ENCODE measurements at regions not wholly inside any gene's neighbourhood (a gene's known extent, or its start where the extent isn't known, plus 50 kb on each side); places are given as distances from the start of the nearest gene placed in this dataset.

- no peak for TF ChIP-seq YY1 (IDR thresholded peaks at IDR 0.05)
- no peak for TF ChIP-seq HNF4A (conservative IDR thresholded peaks at IDR 0.05)
- TF ChIP-seq EGR1 (IDR thresholded peaks at IDR 0.05; ENCODE audit: low read depth in 2 of 2) = no peak
- TF ChIP-seq HNF4G (IDR thresholded peaks at IDR 0.05) = no peak
- no peak for TF ChIP-seq RAD21 (IDR thresholded peaks at IDR 0.05)
- TF ChIP-seq REST (IDR thresholded peaks at IDR 0.05) = no peak
- Histone ChIP-seq H3K27me3 (ENCODE audit: control insufficient read depth in 4 of 4, insufficient read depth in 4 of 4, low read length in 3 of 4) (peaks cover 0 to 3% (median 0%) of the 10 kb centered on the region in 4 donors), H3K9ac (ENCODE audit: low read depth in 1 of 2, low read length in 2 of 2) (no peak overlapping the region), H3K27ac (ENCODE audit: low read depth in 1 of 2, low read length in 2 of 2) (no peak overlapping the region), H3K4me1 (ENCODE audit: control insufficient read depth in 4 of 4, insufficient read depth in 4 of 4, low read length in 3 of 4) (no peaks in the 10 kb centered on the region), H3K9me3 (ENCODE audit: control insufficient read depth in 4 of 4, low read length in 3 of 4) (no peaks in the 10 kb centered on the region), H3K36me3 (ENCODE audit: control insufficient read depth in 4 of 4, insufficient read depth in 3 of 4, low read depth in 1 of 4, low read length in 3 of 4) (no peaks in the 10 kb centered on the region), H3K4me3 (ENCODE audit: low read depth in 1 of 3, low read length in 3 of 3) (no peak overlapping the region)
- 91% methylated on average over 3 of the region's 3 CpGs for WGBS
- DNase-seq (ENCODE audit: low spot score) = no peak
These were observed 124.8 kb upstream of the CNTN3 start for GRCh38 chr3:74739242-74739641.

GRCh38 chr3:74722211-74722610 is 107.8 kb upstream of the CNTN3 start:
- no peak overlapping the region for H3K4me3 ChIP-seq (ENCODE audit: low read depth in 1 of 3, low read length in 3 of 3)
- no peaks in the 10 kb centered on the region for H3K9me3 ChIP-seq (ENCODE audit: control insufficient read depth in 4 of 4, low read length in 3 of 4)
- no peaks in the 10 kb centered on the region for H3K4me1 ChIP-seq (ENCODE audit: control insufficient read depth in 4 of 4, insufficient read depth in 4 of 4, low read length in 3 of 4)
- H3K27ac ChIP-seq (ENCODE audit: low read depth in 1 of 2, low read length in 2 of 2) = no peak overlapping the region
- no peak for DNase-seq (ENCODE audit: low spot score)
- no peak for TF ChIP-seq RXRA (IDR thresholded peaks at IDR 0.05)
- TF ChIP-seq, protein P1, sequence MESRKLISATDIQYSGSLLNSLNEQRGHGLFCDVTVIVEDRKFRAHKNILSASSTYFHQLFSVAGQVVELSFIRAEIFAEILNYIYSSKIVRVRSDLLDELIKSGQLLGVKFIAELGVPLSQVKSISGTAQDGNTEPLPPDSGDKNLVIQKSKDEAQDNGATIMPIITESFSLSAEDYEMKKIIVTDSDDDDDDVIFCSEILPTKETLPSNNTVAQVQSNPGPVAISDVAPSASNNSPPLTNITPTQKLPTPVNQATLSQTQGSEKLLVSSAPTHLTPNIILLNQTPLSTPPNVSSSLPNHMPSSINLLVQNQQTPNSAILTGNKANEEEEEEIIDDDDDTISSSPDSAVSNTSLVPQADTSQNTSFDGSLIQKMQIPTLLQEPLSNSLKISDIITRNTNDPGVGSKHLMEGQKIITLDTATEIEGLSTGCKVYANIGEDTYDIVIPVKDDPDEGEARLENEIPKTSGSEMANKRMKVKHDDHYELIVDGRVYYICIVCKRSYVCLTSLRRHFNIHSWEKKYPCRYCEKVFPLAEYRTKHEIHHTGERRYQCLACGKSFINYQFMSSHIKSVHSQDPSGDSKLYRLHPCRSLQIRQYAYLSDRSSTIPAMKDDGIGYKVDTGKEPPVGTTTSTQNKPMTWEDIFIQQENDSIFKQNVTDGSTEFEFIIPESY (IDR thresholded peaks at IDR 0.05) = no peak
- TF ChIP-seq EGR1 (IDR thresholded peaks at IDR 0.05; ENCODE audit: low read depth in 2 of 2) = no peak
- TF ChIP-seq HNF4G (IDR thresholded peaks at IDR 0.05) = no peak
- TF ChIP-seq FOXA1 (IDR thresholded peaks at IDR 0.05) = no peak
- TF ChIP-seq RAD21 (IDR thresholded peaks at IDR 0.05) = no peak
- H3K9ac ChIP-seq (ENCODE audit: low read depth in 1 of 2, low read length in 2 of 2) = no peak overlapping the region
- no peaks in the 10 kb centered on the region for H3K36me3 ChIP-seq (ENCODE audit: control insufficient read depth in 4 of 4, insufficient read depth in 3 of 4, low read depth in 1 of 4, low read length in 3 of 4)
- H3K27me3 ChIP-seq (ENCODE audit: control insufficient read depth in 4 of 4, insufficient read depth in 4 of 4, low read length in 3 of 4) = peaks cover 0 to 6% (median 0%) of the 10 kb centered on the region in 4 donors

- Histone ChIP-seq H3K4me3 (ENCODE audit: low read depth in 1 of 3, low read length in 3 of 3) (no peak overlapping the region), H3K9ac (ENCODE audit: low read depth in 1 of 2, low read length in 2 of 2) (no peak overlapping the region), H3K27ac (ENCODE audit: low read depth in 1 of 2, low read length in 2 of 2) (no peak overlapping the region), H3K9me3 (ENCODE audit: control insufficient read depth in 4 of 4, low read length in 3 of 4) (peaks cover 0 to 2% (median 0%) of the 10 kb centered on the region in 4 donors), H3K36me3 (ENCODE audit: control insufficient read depth in 4 of 4, insufficient read depth in 3 of 4, low read depth in 1 of 4, low read length in 3 of 4) (no peaks in the 10 kb centered on the region), H3K27me3 (ENCODE audit: control insufficient read depth in 4 of 4, insufficient read depth in 4 of 4, low read length in 3 of 4) (peaks cover 0 to 2% (median 0%) of the 10 kb centered on the region in 4 donors), H3K4me1 (ENCODE audit: control insufficient read depth in 4 of 4, insufficient read depth in 4 of 4, low read length in 3 of 4) (no peaks in the 10 kb centered on the region)
- no peak for DNase-seq (ENCODE audit: low spot score)
- TF ChIP-seq FOXA1 (IDR thresholded peaks at IDR 0.05) (no peak), NR2F2 (IDR thresholded peaks at IDR 0.05) (no peak), GABPA (IDR thresholded peaks at IDR 0.05 in 1 of 2, conservative IDR thresholded peaks at IDR 0.05 in 1 of 2) (no peak), YY1 (IDR thresholded peaks at IDR 0.05) (no peak), HNF4A (conservative IDR thresholded peaks at IDR 0.05) (no peak), RAD21 (IDR thresholded peaks at IDR 0.05) (no peak), SP1 (IDR thresholded peaks at IDR 0.05) (no peak), RXRA (IDR thresholded peaks at IDR 0.05) (no peak), FOXA2 (IDR thresholded peaks at IDR 0.05) (no peak), JUND (IDR thresholded peaks at IDR 0.05) (no peak), REST (IDR thresholded peaks at IDR 0.05) (no peak)
- TF ChIP-seq, protein P2, sequence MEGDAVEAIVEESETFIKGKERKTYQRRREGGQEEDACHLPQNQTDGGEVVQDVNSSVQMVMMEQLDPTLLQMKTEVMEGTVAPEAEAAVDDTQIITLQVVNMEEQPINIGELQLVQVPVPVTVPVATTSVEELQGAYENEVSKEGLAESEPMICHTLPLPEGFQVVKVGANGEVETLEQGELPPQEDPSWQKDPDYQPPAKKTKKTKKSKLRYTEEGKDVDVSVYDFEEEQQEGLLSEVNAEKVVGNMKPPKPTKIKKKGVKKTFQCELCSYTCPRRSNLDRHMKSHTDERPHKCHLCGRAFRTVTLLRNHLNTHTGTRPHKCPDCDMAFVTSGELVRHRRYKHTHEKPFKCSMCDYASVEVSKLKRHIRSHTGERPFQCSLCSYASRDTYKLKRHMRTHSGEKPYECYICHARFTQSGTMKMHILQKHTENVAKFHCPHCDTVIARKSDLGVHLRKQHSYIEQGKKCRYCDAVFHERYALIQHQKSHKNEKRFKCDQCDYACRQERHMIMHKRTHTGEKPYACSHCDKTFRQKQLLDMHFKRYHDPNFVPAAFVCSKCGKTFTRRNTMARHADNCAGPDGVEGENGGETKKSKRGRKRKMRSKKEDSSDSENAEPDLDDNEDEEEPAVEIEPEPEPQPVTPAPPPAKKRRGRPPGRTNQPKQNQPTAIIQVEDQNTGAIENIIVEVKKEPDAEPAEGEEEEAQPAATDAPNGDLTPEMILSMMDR (IDR thresholded peaks at IDR 0.05; ENCODE audit: low read depth, low read length, missing input control) = no peak
- TF ChIP-seq, protein P3, sequence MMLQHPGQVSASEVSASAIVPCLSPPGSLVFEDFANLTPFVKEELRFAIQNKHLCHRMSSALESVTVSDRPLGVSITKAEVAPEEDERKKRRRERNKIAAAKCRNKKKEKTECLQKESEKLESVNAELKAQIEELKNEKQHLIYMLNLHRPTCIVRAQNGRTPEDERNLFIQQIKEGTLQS (IDR thresholded peaks at IDR 0.05) = no peak
- 68% methylated on average over 4 of the region's 4 CpGs for WGBS
These were observed 99.5 kb upstream of the CNTN3 start for GRCh38 chr3:74713977-74714376.

All from liver (tissue), 8 donors.